Skeletal muscle tissue (tissue), 1 donor: ENCODE measurements at regions not wholly inside any gene's neighbourhood (a gene's known extent, or its start where the extent isn't known, plus 50 kb on each side); places are given as distances from the start of the nearest gene placed in this dataset. TPM values are rescaled to one million over a fixed set of nuclear protein-coding genes. Genes with fewer than 3 reads are reported as not detected.

ENCODE experiments used
- small RNA-seq: library from RNA; depleted of rRNA; stranded (forward); fragments of <200 nt; gene quantifications from one replicate; pipeline ENCODE3, GENCODE V24; 2014

Small RNA genes in the stretch of these regions (small RNA-seq; reads per million reads assigned to genes)
- not detected for gene AC068138.1
- not detected for gene MIR5702
